ENCODE measurements at regions not wholly inside any gene's neighbourhood (a gene's known extent, or its start where the extent isn't known, plus 50 kb on each side); places are given as distances from the start of the nearest gene placed in this dataset.

DNA sequence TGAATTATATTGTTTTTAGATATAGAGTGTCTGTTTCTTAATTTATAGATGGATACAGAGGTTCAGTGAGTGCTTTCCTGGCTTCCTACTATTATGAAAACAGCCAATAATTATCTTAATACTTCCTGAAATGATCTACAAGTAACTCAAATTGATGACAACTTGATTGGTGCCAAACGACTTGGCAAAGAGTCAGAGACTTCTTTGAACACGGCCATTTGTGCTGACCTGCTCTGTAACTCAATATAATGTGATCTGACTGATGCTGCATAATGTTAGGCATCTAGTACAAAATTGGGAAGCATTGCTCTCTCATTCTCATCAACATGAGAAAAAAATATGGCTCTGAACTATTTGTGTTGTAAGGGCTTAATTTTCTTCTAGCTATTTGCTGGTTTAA lies 193.9 kb downstream of the DIPK2A start:
- Histone ChIP-seq H4K20me1 (ENCODE audit: control insufficient read depth, insufficient read depth, insufficient read length) (no peaks in the 10 kb centered on the region), H3K27ac (ENCODE audit: insufficient read length, low read depth, low read length) (no peak overlapping the region), H4K5ac (ENCODE audit: insufficient read length, low read depth, low read length) (no peak overlapping the region), H3K56ac (ENCODE audit: insufficient read length, low read depth, low read length) (no peak overlapping the region), H2BK15ac (ENCODE audit: low read depth, low read length) (no peak overlapping the region), H4K91ac (ENCODE audit: insufficient read length, low read depth, low read length) (no peak overlapping the region), H3K23me2 (ENCODE audit: insufficient read length, low read depth, low read length, poor library complexity, severe bottlenecking) (no peaks in the 10 kb centered on the region), H2BK12ac (ENCODE audit: insufficient read length, low read depth, low read length) (no peak overlapping the region), H3K18ac (ENCODE audit: insufficient read length, low read depth, low read length) (no peak overlapping the region), H3K4me1 (ENCODE audit: insufficient read depth, low read length) (no peaks in the 10 kb centered on the region), H4K8ac (replicated peaks; ENCODE audit: insufficient read length, low read depth, low read length) (no peak overlapping the region), H3K4me2 (ENCODE audit: insufficient read depth, insufficient read length, low read length) (no peak overlapping the region), H3K9ac (ENCODE audit: extremely low read depth, insufficient read length, low read length) (no peak overlapping the region), H2BK120ac (ENCODE audit: low read depth, low read length, poor library complexity, severe bottlenecking) (no peak overlapping the region), H3K79me1 (ENCODE audit: insufficient read depth, low read depth, low read length, poor library complexity, severe bottlenecking) (no peaks in the 10 kb centered on the region), H3K14ac (ENCODE audit: insufficient read depth, low read length) (no peak overlapping the region), H3K4ac (ENCODE audit: low read depth, low read length) (no peak overlapping the region), H3K79me2 (ENCODE audit: insufficient read depth, low read length) (no peaks in the 10 kb centered on the region), H3T11ph (ENCODE audit: low read length) (no peak overlapping the region), H3K9me3 (ENCODE audit: control insufficient read depth, low read depth, low read length) (no peaks in the 10 kb centered on the region), H3K27me3 (ENCODE audit: insufficient read depth, low read length) (no peaks in the 10 kb centered on the region), H2AFZ (ENCODE audit: low read length) (no peak overlapping the region), H2BK5ac (ENCODE audit: insufficient read length, low read length) (no peak overlapping the region), H3K23ac (ENCODE audit: insufficient read length, low read depth, low read length) (no peak overlapping the region), H2BK20ac (ENCODE audit: low read depth, low read length, poor library complexity, severe bottlenecking) (no peak overlapping the region), H2AK5ac (ENCODE audit: insufficient read length, low read length) (no peak overlapping the region)
- TF ChIP-seq, protein P1, sequence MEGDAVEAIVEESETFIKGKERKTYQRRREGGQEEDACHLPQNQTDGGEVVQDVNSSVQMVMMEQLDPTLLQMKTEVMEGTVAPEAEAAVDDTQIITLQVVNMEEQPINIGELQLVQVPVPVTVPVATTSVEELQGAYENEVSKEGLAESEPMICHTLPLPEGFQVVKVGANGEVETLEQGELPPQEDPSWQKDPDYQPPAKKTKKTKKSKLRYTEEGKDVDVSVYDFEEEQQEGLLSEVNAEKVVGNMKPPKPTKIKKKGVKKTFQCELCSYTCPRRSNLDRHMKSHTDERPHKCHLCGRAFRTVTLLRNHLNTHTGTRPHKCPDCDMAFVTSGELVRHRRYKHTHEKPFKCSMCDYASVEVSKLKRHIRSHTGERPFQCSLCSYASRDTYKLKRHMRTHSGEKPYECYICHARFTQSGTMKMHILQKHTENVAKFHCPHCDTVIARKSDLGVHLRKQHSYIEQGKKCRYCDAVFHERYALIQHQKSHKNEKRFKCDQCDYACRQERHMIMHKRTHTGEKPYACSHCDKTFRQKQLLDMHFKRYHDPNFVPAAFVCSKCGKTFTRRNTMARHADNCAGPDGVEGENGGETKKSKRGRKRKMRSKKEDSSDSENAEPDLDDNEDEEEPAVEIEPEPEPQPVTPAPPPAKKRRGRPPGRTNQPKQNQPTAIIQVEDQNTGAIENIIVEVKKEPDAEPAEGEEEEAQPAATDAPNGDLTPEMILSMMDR (conservative IDR thresholded peaks at IDR 0.05), result no peak
- no peaks in the 10 kb centered on the region for H3K36me3 Mint-ChIP-seq (ENCODE audit: insufficient read depth in 1 of 3, low read depth in 3 of 3)
- no peak for DNase-seq
- no peak overlapping the region for H3K27ac Mint-ChIP-seq
- WGBS (ENCODE audit: extremely low coverage, insufficient read length, low lambda C conversion rate), result no CpG with 5 or more reads among the region's 2 CpGs
- no peaks in the 10 kb centered on the region; the same call in 1 of the 2 replicates for H3K27me3 Mint-ChIP-seq (ENCODE audit: low read depth)
- H3K4me1 Mint-ChIP-seq, result no peaks in the 10 kb centered on the region
- H3K9me3 Mint-ChIP-seq, result no peaks in the 10 kb centered on the region
- H3K4me3 Mint-ChIP-seq, result no peak overlapping the region

Measured in H9 (cell line).